Glutamatergic neuron (in vitro differentiated cells): ENCODE measurements at regions not wholly inside any gene's neighbourhood (a gene's known extent, or its start where the extent isn't known, plus 50 kb on each side); places are given as distances from the start of the nearest gene placed in this dataset.

Source experiments
- DNase-seq: peaks from one replicate; pipeline ENCODE4 v3.0.0; 2022
- H3K27ac Mint-ChIP-seq: one replicate; pipeline ENCODE4 v1.8.0; 2020; ENCODE audit warnings: mild to moderate bottlenecking, mixed read lengths, inconsistent platforms; ENCODE audit not compliant: unreplicated experiment
- H3K27me3 Mint-ChIP-seq: one replicate; pipeline ENCODE4 v1.8.0; 2020; ENCODE audit warnings: mild to moderate bottlenecking, moderate library complexity, mixed read lengths, inconsistent platforms; ENCODE audit not compliant: unreplicated experiment
- H3K36me3 Mint-ChIP-seq: one replicate; pipeline ENCODE4 v1.8.0; 2020; ENCODE audit warnings: mild to moderate bottlenecking, mixed read lengths, inconsistent platforms; ENCODE audit not compliant: unreplicated experiment
- H3K4me1 Mint-ChIP-seq: one replicate; pipeline ENCODE4 v1.8.0; 2020; ENCODE audit warnings: mild to moderate bottlenecking, low read depth, mixed read lengths, inconsistent platforms; ENCODE audit not compliant: unreplicated experiment
- H3K4me3 Mint-ChIP-seq: one replicate; pipeline ENCODE4 v1.8.0; 2020; ENCODE audit warnings: mild to moderate bottlenecking, mixed read lengths, inconsistent platforms; ENCODE audit not compliant: unreplicated experiment
- H3K9me3 Mint-ChIP-seq: one replicate; pipeline ENCODE4 v1.8.0; 2020; ENCODE audit warnings: mild to moderate bottlenecking, moderate library complexity, mixed read lengths, inconsistent platforms; ENCODE audit not compliant: unreplicated experiment
- CTCF ChIP-seq: fragments of 200-600 bp; sonication (generic); IDR thresholded peaks from one replicate; pipeline ENCODE4 v1.5.0; 2021; ENCODE audit not compliant: partially characterized antibody, unreplicated experiment

- Mint-ChIP-seq H3K9me3 (no peaks in the 10 kb centered on the region), H3K4me1 (no peaks in the 10 kb centered on the region), H3K36me3 (no peaks in the 10 kb centered on the region), H3K27ac (no peak overlapping the region), H3K27me3 (no peaks in the 10 kb centered on the region), H3K4me3 (no peak overlapping the region)
- TF ChIP-seq CTCF, result no peak
- DNase-seq, result no peak
Measured at GRCh38 chr3:3675186-3675585, 124.0 kb upstream of the LRRN1 start.

GRCh38 chr3:3666664-3667063 is 132.6 kb upstream of the LRRN1 start:
- peaks cover 6% of the 10 kb centered on the region for H3K36me3 Mint-ChIP-seq
- TF ChIP-seq CTCF, result no peak
- H3K9me3 Mint-ChIP-seq, result no peaks in the 10 kb centered on the region
- DNase-seq, result no peak
- H3K27me3 Mint-ChIP-seq, result peaks cover 5% of the 10 kb centered on the region
- H3K4me3 Mint-ChIP-seq, result no peak overlapping the region
- H3K27ac Mint-ChIP-seq, result no peak overlapping the region
- H3K4me1 Mint-ChIP-seq, result no peaks in the 10 kb centered on the region

GRCh38 chr3:3665961-3666640 is 133.1 kb upstream of the LRRN1 start:
- DNase-seq, result no peak
- H3K4me3 Mint-ChIP-seq, result no peak overlapping the region
- H3K27me3 Mint-ChIP-seq, result peaks cover 5% of the 10 kb centered on the region
- TF ChIP-seq CTCF, result no peak
- H3K4me1 Mint-ChIP-seq, result no peaks in the 10 kb centered on the region
- no peaks in the 10 kb centered on the region for H3K9me3 Mint-ChIP-seq
- H3K36me3 Mint-ChIP-seq, result peaks cover 6% of the 10 kb centered on the region
- no peak overlapping the region for H3K27ac Mint-ChIP-seq

- Mint-ChIP-seq H3K9me3 (no peaks in the 10 kb centered on the region), H3K4me3 (no peak overlapping the region), H3K36me3 (peaks cover 6% of the 10 kb centered on the region), H3K27me3 (peaks cover 5% of the 10 kb centered on the region), H3K27ac (no peak overlapping the region), H3K4me1 (no peaks in the 10 kb centered on the region)
- DNase-seq, result no peak
- TF ChIP-seq CTCF, result no peak
Measured at GRCh38 chr3:3665546-3665945, 133.7 kb upstream of the LRRN1 start.

- no peak overlapping the region for H3K27ac Mint-ChIP-seq
- H3K4me3 Mint-ChIP-seq, result no peak overlapping the region
- no peaks in the 10 kb centered on the region for H3K9me3 Mint-ChIP-seq
- no peak for TF ChIP-seq CTCF
- peaks cover 5% of the 10 kb centered on the region for H3K27me3 Mint-ChIP-seq
- peaks cover 6% of the 10 kb centered on the region for H3K36me3 Mint-ChIP-seq
- no peak for DNase-seq
- no peaks in the 10 kb centered on the region for H3K4me1 Mint-ChIP-seq
Measured at GRCh38 chr3:3664935-3665334, 134.3 kb upstream of the LRRN1 start.
